Prostate gland (tissue), 2 donors: ENCODE measurements at regions not wholly inside any gene's neighbourhood (a gene's known extent, or its start where the extent isn't known, plus 50 kb on each side); places are given as distances from the start of the nearest gene placed in this dataset.

Source experiments
- CTCF ChIP-seq, 4 experiments: fragments of 200-600 bp in 2 of 4; fragments of 450-650 bp in 2 of 4; sonication (generic) in 2 of 4; IDR thresholded peaks; 1 replicate in 3 of 4; 2 replicates in 1 of 4; pipeline ENCODE4 v1.5.1; 2016 to 2019; ENCODE audit warnings: antibody characterized with exemption in 4 of 4, mild to moderate bottlenecking in 2 of 4, moderate library complexity in 2 of 4
- POLR2A ChIP-seq: fragments of 450-650 bp; IDR thresholded peaks from one replicate; pipeline ENCODE4 v1.6.1; 2016; ENCODE audit warnings: antibody characterized with exemption, mild to moderate bottlenecking

GRCh38 chr3:177852001-177852807 is 654.9 kb upstream of the TBL1XR1 start:
- no peak for TF ChIP-seq CTCF (IDR thresholded peaks at IDR 0.05)
- no peak for TF ChIP-seq POLR2A
